ENCODE measurements at regions not wholly inside any gene's neighbourhood (a gene's known extent, or its start where the extent isn't known, plus 50 kb on each side); places are given as distances from the start of the nearest gene placed in this dataset.

- H3K27ac ChIP-seq, result no peak overlapping the region
- TF ChIP-seq CTCF (conservative IDR thresholded peaks at IDR 0.05), result no peak
Measured at GRCh38 chr13:74259641-74260040, 125.4 kb upstream of the KLF12 start.

- no peak overlapping the region for H3K27ac ChIP-seq
- TF ChIP-seq CTCF (conservative IDR thresholded peaks at IDR 0.05), result no peak
Measured at GRCh38 chr13:74258961-74259360, 124.8 kb upstream of the KLF12 start.

GRCh38 chr13:74256969-74257368, 122.8 kb upstream of the KLF12 start:
- TF ChIP-seq CTCF (conservative IDR thresholded peaks at IDR 0.05), result no peak
- H3K27ac ChIP-seq, result no peak overlapping the region

- TF ChIP-seq CTCF (conservative IDR thresholded peaks at IDR 0.05), result no peak
- H3K27ac ChIP-seq, result no peak overlapping the region
Measured at GRCh38 chr13:74253161-74253560, 119.0 kb upstream of the KLF12 start.

GRCh38 chr13:74251778-74252519, 117.7 kb upstream of the KLF12 start:
- H3K27ac ChIP-seq, result no peak overlapping the region
- TF ChIP-seq CTCF (conservative IDR thresholded peaks at IDR 0.05), result no peak

- no peak overlapping the region for H3K27ac ChIP-seq
- no peak for TF ChIP-seq CTCF (conservative IDR thresholded peaks at IDR 0.05)
Measured at GRCh38 chr13:74250738-74251190, 116.6 kb upstream of the KLF12 start.

- no peak for TF ChIP-seq CTCF (conservative IDR thresholded peaks at IDR 0.05)
- no peak overlapping the region for H3K27ac ChIP-seq
Measured at GRCh38 chr13:74248477-74248876, 114.3 kb upstream of the KLF12 start.
